GM12878 (cell line): ENCODE measurements at regions not wholly inside any gene's neighbourhood (a gene's known extent, or its start where the extent isn't known, plus 50 kb on each side); places are given as distances from the start of the nearest gene placed in this dataset.

ENCODE experiments used
- ATAC-seq: fragments of 200-7000 bp; cut with Tn5 transposase; 3 replicates; pipeline ENCODE4 v1.9.1; 2020; ENCODE audit warnings: mild to moderate bottlenecking, moderate library complexity
- BruUV-seq: library from RNA; stranded (reverse); fragments of 400-500 nt; replicated peaks from 2 replicates; lab custom pipeline; 2021; lab: Mats Ljungman, UMichigan
- CTCF ChIA-PET: fragments of 300-600 bp; sonication (Branson Sonifier 250); formaldehyde crosslinking; extraction: SDS; loops from one replicate; lab custom pipeline; 2021; ENCODE audit warnings: inconsistent platforms; lab: Yijun Ruan, JAX
- POLR2A ChIA-PET: fragments of 350-600 bp; formaldehyde crosslinking; extraction: SDS; loops from one replicate; lab custom pipeline; 2021; ENCODE audit warnings: inconsistent platforms; lab: Charles Lee
- RAD21 ChIA-PET: fragments of 300-600 bp; sonication (Branson Sonifier 250); formaldehyde crosslinking; loops from one replicate; lab custom pipeline; 2023; ENCODE audit warnings: antibody characterized with exemption; ENCODE audit not compliant: unreplicated experiment; lab: Charles Lee
- SMC1A ChIA-PET: fragments of 300-600 bp; sonication (Branson Sonifier 250); formaldehyde crosslinking; loops from one replicate; lab custom pipeline; 2023; ENCODE audit not compliant: unreplicated experiment, uncharacterized antibody; lab: Charles Lee
- DNase-seq: peaks from one replicate; pipeline ENCODE4 v3.0.0-alpha.2; 2011; ENCODE audit warnings: low read depth, low spot score
- FAIRE-seq: peaks from 3 replicates; lab custom pipeline; 2011; peaks lifted over from hg19 to GRCh38; lab: Jason Lieb, UNC
- H2AFZ ChIP-seq: 2 replicates; pipeline ENCODE4 v1.6.0; 2011; ENCODE audit warnings: low read depth, low read length, control low read depth; ENCODE audit not compliant: control insufficient read depth
- H3K27ac ChIP-seq: 2 replicates; pipeline ENCODE4 v1.5.1; 2011; ENCODE audit warnings: control low read depth; ENCODE audit not compliant: control insufficient read depth, insufficient read depth
- H3K27me3 ChIP-seq, 2 experiments: replicated peaks in 1 of 2; 2 replicates each; pipeline versions ENCODE4 v1.6.0 to v1.6.1; 2011; ENCODE audit warnings: low read length in 1 of 2; ENCODE audit not compliant: control insufficient read depth in 2 of 2, insufficient read depth in 2 of 2
- H3K36me3 ChIP-seq, 2 experiments: 2 replicates each; pipeline ENCODE4 v1.5.1; 2011; ENCODE audit warnings: low read length in 1 of 2; ENCODE audit not compliant: control insufficient read depth in 2 of 2, insufficient read depth in 2 of 2
- H3K4me1 ChIP-seq: 2 replicates; pipeline ENCODE4 v1.6.1; 2011; ENCODE audit warnings: mild to moderate bottlenecking, low read length, moderate library complexity, mixed read lengths; ENCODE audit not compliant: control insufficient read depth, insufficient read depth
- H3K4me2 ChIP-seq: 2 replicates; pipeline ENCODE4 v1.6.0; 2011; ENCODE audit warnings: control low read depth; ENCODE audit not compliant: control insufficient read depth, insufficient read depth
- H3K4me3 ChIP-seq: fragments of 200-600 bp; sonication (generic); 2 replicates; pipeline ENCODE4 v1.5.1; 2016
- H3K79me2 ChIP-seq: 2 replicates; pipeline ENCODE4 v1.6.0; 2011; ENCODE audit warnings: low read length; ENCODE audit not compliant: control insufficient read depth, insufficient read depth
- H3K9ac ChIP-seq: 2 replicates; pipeline ENCODE4 v1.8.0; 2011; ENCODE audit warnings: low read length, control low read depth, mixed read lengths; ENCODE audit not compliant: control insufficient read depth, insufficient read depth
- H3K9me3 ChIP-seq: replicated peaks from 3 replicates; pipeline ENCODE4 v1.5.1; 2011; ENCODE audit warnings: mild to moderate bottlenecking, low read length; ENCODE audit not compliant: control insufficient read depth, insufficient read depth
- H4K20me1 ChIP-seq: 2 replicates; pipeline ENCODE4 v1.6.0; 2011; ENCODE audit not compliant: control insufficient read depth, insufficient read depth
- SPI1 ChIP-seq: IDR thresholded peaks from 2 replicates; pipeline ENCODE4 v1.6.1; 2011; ENCODE audit warnings: low read depth, mild to moderate bottlenecking, low read length, moderate library complexity, borderline replicate concordance; ENCODE audit not compliant: insufficient read depth
- ZBED1 ChIP-seq: IDR thresholded peaks from 2 replicates; pipeline ENCODE4 v1.6.1; 2016; ENCODE audit warnings: borderline replicate concordance
- WGBS: methylation state at CpG from one replicate; pipeline ENCODE4 v1.1.6; 2016; ENCODE audit warnings: low lambda C conversion rate; ENCODE audit not compliant: insufficient replicate concordance, insufficient coverage; ENCODE audit errors: missing lambda C conversion rate; 5-methylcytosine and 5-hydroxymethylcytosine counted together
- in situ Hi-C: fragments of 300-500 bp; cut with MboI; formaldehyde crosslinking; loops from 9 replicates; pipeline ENCODE4 v1.14.3; 2018; ENCODE audit warnings: mixed read lengths
- intact Hi-C: fragments of 100-400 bp; cut with micrococcal nuclease; formaldehyde crosslinking; loops from one replicate; pipeline ENCODE4 v1.14.2; 2022; ENCODE audit not compliant: unreplicated experiment

- no peak for TF ChIP-seq ZBED1
- no peaks in the 10 kb centered on the region for H3K79me2 ChIP-seq
- no peak for FAIRE-seq
- no peaks in the 10 kb centered on the region for H3K4me1 ChIP-seq
- ATAC-seq, result no peak
- no TSS peak for BruUV-seq
- no peak overlapping the region for H3K9ac ChIP-seq
- intact Hi-C loops, result no loop called here
- H3K27ac ChIP-seq, result no peak overlapping the region
- no peak overlapping the region for H2AFZ ChIP-seq
- ChIA-PET POLR2A (no interaction called here), SMC1A (no interaction called here), CTCF (interaction anchor here (0.6 kb wide), 1 partner anchor 99 kb away, joined by 3 read pairs; no protein-coding TSS in a partner anchor), RAD21 (no interaction called here)
- no peak overlapping the region for H3K4me3 ChIP-seq
- DNase-seq, result no peak
- in situ Hi-C loops, result no loop called here
- H3K4me2 ChIP-seq, result no peak overlapping the region
- no peaks in the 10 kb centered on the region for H3K36me3 ChIP-seq
- H4K20me1 ChIP-seq, result no peaks in the 10 kb centered on the region
- H3K9me3 ChIP-seq, result no peaks in the 10 kb centered on the region; the same call in 2 of the 3 replicates
- H3K27me3 ChIP-seq, result no peaks in the 10 kb centered on the region
Observed at GRCh38 chr10:91349381-91349780, 60.8 kb upstream of the HECTD2 start.

- no peaks in the 10 kb centered on the region for H3K4me1 ChIP-seq
- no peaks in the 10 kb centered on the region for H3K36me3 ChIP-seq
- FAIRE-seq, result no peak
- ATAC-seq, result no peak
- DNase-seq, result no peak
- 83% methylated on average over 2 of the region's 2 CpGs for WGBS
- SMC1A ChIA-PET, result no interaction called here
- H3K27me3 ChIP-seq, result no peaks in the 10 kb centered on the region
- no peaks in the 10 kb centered on the region; the same call in 1 of the 3 replicates for H3K9me3 ChIP-seq
- in situ Hi-C loops (no loop called here), intact Hi-C loops (no loop called here)
- BruUV-seq, result no TSS peak
- H3K27ac ChIP-seq, result no peak overlapping the region
- no peak for TF ChIP-seq SPI1
- no peak overlapping the region for H2AFZ ChIP-seq
- POLR2A ChIA-PET, result interaction anchor here (0.6 kb wide), 1 partner anchor 431 kb away, joined by 5 read pairs; no protein-coding TSS in a partner anchor
- H3K79me2 ChIP-seq, result no peaks in the 10 kb centered on the region
- RAD21 ChIA-PET, result no interaction called here
- no peak overlapping the region for H3K9ac ChIP-seq
- no peak overlapping the region for H3K4me2 ChIP-seq
- CTCF ChIA-PET, result no interaction called here
- no peak overlapping the region for H3K4me3 ChIP-seq
- no peaks in the 10 kb centered on the region for H4K20me1 ChIP-seq
Observed at GRCh38 chr10:91350651-91351081, 59.5 kb upstream of the HECTD2 start.
